Neural crest cell (in vitro differentiated cells): ENCODE measurements at regions not wholly inside any gene's neighbourhood (a gene's known extent, or its start where the extent isn't known, plus 50 kb on each side); places are given as distances from the start of the nearest gene placed in this dataset.

Source experiments
- DNase-seq: peaks from one replicate; pipeline ENCODE4 v3.0.0; 2021; ENCODE audit warnings: low read depth, mixed read lengths, low spot score
- H3K27ac Mint-ChIP-seq: one replicate; pipeline ENCODE4 v1.8.0; 2021; ENCODE audit warnings: mild to moderate bottlenecking, mixed read lengths; ENCODE audit not compliant: unreplicated experiment
- H3K27me3 Mint-ChIP-seq: 2 replicates; pipeline ENCODE4 v1.8.0; 2021; ENCODE audit warnings: low read depth, mild to moderate bottlenecking, mixed read lengths
- H3K36me3 Mint-ChIP-seq: 2 replicates; pipeline ENCODE4 v1.8.0; 2021; ENCODE audit warnings: low read depth, mild to moderate bottlenecking, mixed read lengths
- H3K4me1 Mint-ChIP-seq: 2 replicates; pipeline ENCODE4 v1.8.0; 2021; ENCODE audit warnings: mixed read lengths
- H3K4me3 Mint-ChIP-seq: one replicate; pipeline ENCODE4 v1.8.0; 2021; ENCODE audit warnings: mild to moderate bottlenecking, mixed read lengths
- H3K9me3 Mint-ChIP-seq: 2 replicates; pipeline ENCODE4 v1.8.0; 2021; ENCODE audit warnings: mixed read lengths
- CTCF ChIP-seq: fragments of 200-600 bp; sonication (generic); conservative IDR thresholded peaks from 2 replicates; pipeline ENCODE4 v1.5.0; 2021; ENCODE audit warnings: antibody characterized with exemption, mild to moderate bottlenecking

GRCh38 chr1:222196288-222196687, 351.6 kb downstream of the HHIPL2 start:
- Mint-ChIP-seq H3K4me3 (no peak overlapping the region), H3K36me3 (no peaks in the 10 kb centered on the region), H3K9me3 (no peaks in the 10 kb centered on the region), H3K27ac (no peak overlapping the region), H3K4me1 (no peaks in the 10 kb centered on the region), H3K27me3 (no peaks in the 10 kb centered on the region)
- TF ChIP-seq CTCF, result no peak
- DNase-seq, result no peak

GRCh38 chr1:222195857-222196256, 352.0 kb downstream of the HHIPL2 start:
- TF ChIP-seq CTCF, result no peak
- Mint-ChIP-seq H3K9me3 (no peaks in the 10 kb centered on the region), H3K4me3 (no peak overlapping the region), H3K36me3 (no peaks in the 10 kb centered on the region), H3K4me1 (no peaks in the 10 kb centered on the region), H3K27ac (no peak overlapping the region), H3K27me3 (no peaks in the 10 kb centered on the region)
- no peak for DNase-seq

- Mint-ChIP-seq H3K9me3 (no peaks in the 10 kb centered on the region), H3K27ac (no peak overlapping the region), H3K4me1 (no peaks in the 10 kb centered on the region), H3K4me3 (no peak overlapping the region), H3K27me3 (no peaks in the 10 kb centered on the region), H3K36me3 (no peaks in the 10 kb centered on the region)
- no peak for TF ChIP-seq CTCF
- DNase-seq, result no peak
Observed at GRCh38 chr1:222189218-222189617, 358.7 kb downstream of the HHIPL2 start.

GRCh38 chr1:222187566-222188332, 360.2 kb downstream of the HHIPL2 start:
- H3K4me3 Mint-ChIP-seq, result no peak overlapping the region
- H3K27ac Mint-ChIP-seq, result no peak overlapping the region
- TF ChIP-seq CTCF, result no peak
- no peaks in the 10 kb centered on the region for H3K9me3 Mint-ChIP-seq
- no peak for DNase-seq
- H3K36me3 Mint-ChIP-seq, result no peaks in the 10 kb centered on the region
- no peaks in the 10 kb centered on the region for H3K27me3 Mint-ChIP-seq
- no peaks in the 10 kb centered on the region for H3K4me1 Mint-ChIP-seq

GRCh38 chr1:222182641-222183040, 365.3 kb downstream of the HHIPL2 start:
- Mint-ChIP-seq H3K4me1 (no peaks in the 10 kb centered on the region), H3K9me3 (no peaks in the 10 kb centered on the region), H3K36me3 (no peaks in the 10 kb centered on the region), H3K27ac (no peak overlapping the region), H3K4me3 (no peak overlapping the region), H3K27me3 (no peaks in the 10 kb centered on the region)
- DNase-seq, result no peak
- TF ChIP-seq CTCF, result no peak
